HG02798 (cell line): ENCODE measurements at regions not wholly inside any gene's neighbourhood (a gene's known extent, or its start where the extent isn't known, plus 50 kb on each side); places are given as distances from the start of the nearest gene placed in this dataset.
"Not testable (repeated sequence)": the region's sequence is repeated elsewhere in the genome, so short reads cannot be mapped to it uniquely, and the experiment has no call there.

Experiments
- ATAC-seq: cut with Tn5 transposase; IDR thresholded peaks from one replicate; pipeline ENCODE4 v1.9.1; 2021; ENCODE audit warnings: mild to moderate bottlenecking; ENCODE audit not compliant: unreplicated experiment, poor library complexity

GRCh38 chr13:110045919-110046318, 259.5 kb upstream of the IRS2 start:
- ATAC-seq, result no peak

- ATAC-seq, result no peak
Observed at GRCh38 chr13:110045202-110045601, 258.8 kb upstream of the IRS2 start.

- no peak for ATAC-seq
Observed at GRCh38 chr13:110044551-110045111, 258.2 kb upstream of the IRS2 start.

- no peak for ATAC-seq
Observed at GRCh38 chr13:110042253-110042950, 256.0 kb upstream of the IRS2 start.

- ATAC-seq, result not testable (repeated sequence)
Observed at GRCh38 chr13:110041638-110042037, 255.3 kb upstream of the IRS2 start.

GRCh38 chr13:110037925-110038573, 251.7 kb upstream of the IRS2 start:
- peak; percentile 57 for ATAC-seq

GRCh38 chr13:110036060-110036459, 249.7 kb upstream of the IRS2 start:
- no peak for ATAC-seq

GRCh38 chr13:110034031-110034549, 247.7 kb upstream of the IRS2 start:
- no peak for ATAC-seq

- ATAC-seq, result no peak
Observed at GRCh38 chr13:110032969-110033368, 246.6 kb upstream of the IRS2 start.

- ATAC-seq, result peak; percentile 69
Observed at GRCh38 chr13:110030394-110030928, 244.1 kb upstream of the IRS2 start.

GRCh38 chr13:110028838-110029621, 242.6 kb upstream of the IRS2 start:
- no peak for ATAC-seq

GRCh38 chr13:110028311-110028710, 241.9 kb upstream of the IRS2 start:
- ATAC-seq, result no peak

GRCh38 chr13:110027470-110028240, 241.3 kb upstream of the IRS2 start:
- ATAC-seq, result no peak

- no peak for ATAC-seq
Observed at GRCh38 chr13:110024645-110024980, 238.2 kb upstream of the IRS2 start.

GRCh38 chr13:110023729-110024644, 237.6 kb upstream of the IRS2 start:
- no peak for ATAC-seq

GRCh38 chr13:110018009-110018408, 231.6 kb upstream of the IRS2 start:
- no peak for ATAC-seq

GRCh38 chr13:110017379-110017778, 231.0 kb upstream of the IRS2 start:
- no peak for ATAC-seq

GRCh38 chr13:110015253-110015652, 228.9 kb upstream of the IRS2 start:
- ATAC-seq, result no peak

GRCh38 chr13:110014719-110015118, 228.3 kb upstream of the IRS2 start:
- ATAC-seq, result no peak
